SJSA1 (cell line): ENCODE measurements at regions not wholly inside any gene's neighbourhood (a gene's known extent, or its start where the extent isn't known, plus 50 kb on each side); places are given as distances from the start of the nearest gene placed in this dataset.
"Not testable (repeated sequence)": the region's sequence is repeated elsewhere in the genome, so short reads cannot be mapped to it uniquely, and the experiment has no call there.

Experiments used
- DNase-seq, 2 experiments: peaks; one replicate each; pipeline ENCODE4 v3.0.0-alpha.2; 2015 to 2020; ENCODE audit warnings: low spot score in 2 of 2, low read depth in 1 of 2
- H3K27ac ChIP-seq: fragments of 250-450 bp; sonication (Bioruptor Pico); 2 replicates; pipeline ENCODE4 v1.5.1; 2020; ENCODE audit warnings: mild to moderate bottlenecking, moderate library complexity
- H3K27me3 ChIP-seq: fragments of 250-450 bp; sonication (Bioruptor Pico); replicated peaks from 2 replicates; pipeline ENCODE4 v1.5.1; 2020; ENCODE audit warnings: mild to moderate bottlenecking, moderate library complexity
- H3K36me3 ChIP-seq: fragments of 250-450 bp; sonication (Bioruptor Pico); 2 replicates; pipeline ENCODE4 v1.5.1; 2020; ENCODE audit warnings: mild to moderate bottlenecking
- H3K4me1 ChIP-seq: fragments of 250-450 bp; sonication (Bioruptor Pico); replicated peaks from 2 replicates; pipeline ENCODE4 v1.6.1; 2021; ENCODE audit warnings: mild to moderate bottlenecking
- H3K4me3 ChIP-seq: fragments of 250-450 bp; sonication (Bioruptor Pico); 2 replicates; pipeline ENCODE4 v1.5.1; 2020; ENCODE audit warnings: mild to moderate bottlenecking
- H3K9me3 ChIP-seq: fragments of 250-450 bp; sonication (Bioruptor Pico); replicated peaks from 2 replicates; pipeline ENCODE4 v1.5.1; 2020; ENCODE audit warnings: mild to moderate bottlenecking

DNA sequence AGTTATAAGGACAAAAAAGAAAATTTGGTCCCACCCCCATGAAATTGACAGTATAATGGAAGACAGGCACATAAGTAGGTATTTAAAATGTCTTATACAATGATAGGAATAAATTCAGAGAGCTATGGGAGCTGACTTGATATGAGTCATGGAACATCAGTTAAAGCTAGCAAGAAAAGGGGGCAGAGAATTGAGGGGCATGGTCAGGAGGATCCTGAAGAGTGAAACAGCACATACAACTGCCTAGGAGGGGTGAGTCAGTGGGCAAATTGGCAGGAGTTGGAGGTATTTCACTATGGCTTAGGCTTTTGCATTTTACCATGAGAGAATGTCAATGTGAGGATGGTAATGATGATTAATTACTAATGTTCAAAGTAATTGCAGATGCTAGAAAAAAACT lies 95.4 kb upstream of the BANK1 start:
- Histone ChIP-seq H3K27ac (no peak overlapping the region), H3K4me3 (no peak overlapping the region), H3K4me1 (peaks cover 3% of the 10 kb centered on the region; the same call in 1 of the 2 replicates), H3K36me3 (no peaks in the 10 kb centered on the region), H3K9me3 (no peaks in the 10 kb centered on the region), H3K27me3 (no peaks in the 10 kb centered on the region)
- DNase-seq: no peak

DNA sequence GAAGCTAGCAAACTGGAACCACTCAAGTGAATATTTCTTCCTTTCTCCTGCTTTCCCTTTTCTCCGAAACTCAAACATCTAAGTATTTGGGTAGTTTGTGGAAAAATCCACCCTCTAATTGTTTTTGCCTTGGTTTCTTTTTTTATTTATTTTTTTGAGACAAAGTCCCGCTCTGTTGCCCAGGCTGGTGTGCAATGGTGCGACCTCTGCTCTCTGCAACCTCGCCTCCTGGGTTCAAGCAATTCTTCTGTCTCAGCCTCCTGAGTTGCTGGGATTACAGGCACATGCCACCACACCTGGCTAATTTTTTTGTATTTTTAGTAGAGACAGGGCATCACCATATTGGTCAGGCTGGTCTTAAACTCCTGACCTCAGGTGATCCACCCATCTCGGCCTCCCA lies 96.1 kb upstream of the BANK1 start:
- not testable (repeated sequence) for H3K4me3 ChIP-seq, DNase-seq, H3K4me1 ChIP-seq, H3K27ac ChIP-seq, H3K9me3 ChIP-seq, H3K27me3 ChIP-seq, H3K36me3 ChIP-seq

DNA sequence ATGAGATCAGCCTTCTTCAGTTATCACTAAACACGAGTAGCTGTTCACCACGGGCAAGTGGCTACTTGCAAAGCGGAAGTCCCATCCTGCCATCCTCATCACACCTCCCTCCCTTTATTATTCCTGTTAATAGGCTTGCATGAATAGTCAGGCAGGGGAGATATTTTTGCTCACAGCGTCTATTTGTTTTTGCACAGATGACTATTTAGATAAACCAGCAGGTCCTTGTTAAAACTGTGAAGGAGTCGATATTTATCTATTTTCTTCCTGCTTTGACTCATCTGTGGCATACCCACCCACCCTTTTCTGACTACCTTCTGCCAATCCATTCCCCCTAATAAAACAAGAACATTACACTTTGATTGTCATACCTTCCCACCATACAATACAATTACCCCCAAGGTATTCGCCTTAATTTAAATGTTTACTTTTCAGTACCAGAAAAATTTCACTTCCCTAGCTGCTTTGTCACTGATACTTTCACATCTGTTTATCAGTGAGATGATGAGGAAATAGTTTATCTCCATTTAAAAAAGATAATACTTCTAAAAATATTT lies 96.6 kb upstream of the BANK1 start:
- Histone ChIP-seq H3K4me3 (no peak overlapping the region), H3K9me3 (no peaks in the 10 kb centered on the region), H3K36me3 (no peaks in the 10 kb centered on the region), H3K27ac (no peak overlapping the region), H3K4me1 (peaks cover 3% of the 10 kb centered on the region; the same call in 1 of the 2 replicates), H3K27me3 (no peaks in the 10 kb centered on the region)
- DNase-seq: no peak

DNA sequence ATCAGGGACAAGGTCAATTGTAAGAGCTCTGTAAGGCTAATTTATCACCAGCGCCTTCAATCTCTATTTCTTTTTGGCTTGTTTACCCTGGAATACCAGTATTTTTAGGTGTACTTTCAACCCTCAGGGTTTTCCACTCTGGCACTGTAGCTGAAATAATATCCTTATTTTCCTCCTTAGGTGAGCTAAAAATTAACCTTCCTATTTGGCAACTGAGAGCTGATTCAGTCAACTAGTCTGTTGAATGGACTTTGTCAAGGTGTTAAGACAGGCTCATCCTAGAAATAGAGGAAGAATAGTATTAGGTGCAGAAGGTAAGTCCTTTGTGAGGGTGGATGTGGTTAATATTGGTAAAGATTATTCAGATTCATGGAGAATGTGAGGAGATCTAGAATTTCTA lies 101.3 kb upstream of the BANK1 start:
- Histone ChIP-seq H3K36me3 (no peaks in the 10 kb centered on the region), H3K4me3 (no peak overlapping the region), H3K27ac (no peak overlapping the region), H3K4me1 (peaks cover 3% of the 10 kb centered on the region; the same call in 1 of the 2 replicates), H3K9me3 (no peaks in the 10 kb centered on the region), H3K27me3 (no peaks in the 10 kb centered on the region)
- DNase-seq: no peak

DNA sequence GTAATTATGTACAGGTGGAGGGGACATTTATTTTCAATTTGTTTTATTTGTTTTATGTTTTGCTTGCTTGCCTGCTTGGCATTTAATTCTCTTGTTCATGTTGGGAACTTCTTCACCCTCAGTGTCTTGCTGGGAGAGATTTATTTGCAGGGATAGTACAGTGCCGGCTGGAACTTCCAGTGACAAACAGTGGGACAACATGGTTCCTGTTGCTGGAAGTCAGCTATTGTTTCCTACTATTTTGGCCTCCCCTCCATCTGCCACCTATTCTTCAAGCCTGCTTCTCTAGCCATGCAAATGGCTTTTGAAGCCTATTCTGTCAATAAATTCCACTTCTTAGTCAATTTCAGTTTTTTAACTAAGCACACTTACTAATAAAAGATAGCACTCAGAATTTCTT lies 105.4 kb upstream of the BANK1 start:
- no peak overlapping the region for H3K4me3 ChIP-seq
- H3K27ac ChIP-seq: no peak overlapping the region
- H3K4me1 ChIP-seq: no peaks in the 10 kb centered on the region
- no peak for DNase-seq
- no peaks in the 10 kb centered on the region for H3K27me3 ChIP-seq
- no peaks in the 10 kb centered on the region for H3K9me3 ChIP-seq
- no peaks in the 10 kb centered on the region for H3K36me3 ChIP-seq

DNA sequence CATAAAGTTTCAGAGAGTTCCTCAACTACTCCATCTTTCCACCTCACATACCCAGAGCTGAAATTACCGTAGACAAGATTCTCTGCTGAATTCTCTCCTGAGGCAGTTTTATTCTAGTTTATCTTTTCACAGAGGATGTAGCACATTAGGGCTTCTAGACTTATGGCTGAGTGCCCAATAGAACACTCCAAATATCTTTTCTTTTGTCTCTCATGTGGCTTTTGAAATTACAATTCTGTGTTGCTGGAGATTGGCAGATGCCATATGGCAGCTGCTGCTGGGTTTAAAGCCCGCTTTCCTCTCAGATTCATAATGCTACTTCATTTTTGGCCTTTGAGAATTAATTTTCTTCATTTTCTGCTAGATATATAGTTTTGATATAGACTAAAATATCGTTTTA lies 107.6 kb upstream of the BANK1 start:
- H3K36me3 ChIP-seq: no peaks in the 10 kb centered on the region
- H3K27me3 ChIP-seq: no peaks in the 10 kb centered on the region
- H3K4me1 ChIP-seq: 0 out of 2 replicates have a peak, but pooled peaks cover 3% of the 10 kb centered on the region
- no peaks in the 10 kb centered on the region for H3K9me3 ChIP-seq
- H3K4me3 ChIP-seq: no peak overlapping the region
- H3K27ac ChIP-seq: no peak overlapping the region
- no peak for DNase-seq

DNA sequence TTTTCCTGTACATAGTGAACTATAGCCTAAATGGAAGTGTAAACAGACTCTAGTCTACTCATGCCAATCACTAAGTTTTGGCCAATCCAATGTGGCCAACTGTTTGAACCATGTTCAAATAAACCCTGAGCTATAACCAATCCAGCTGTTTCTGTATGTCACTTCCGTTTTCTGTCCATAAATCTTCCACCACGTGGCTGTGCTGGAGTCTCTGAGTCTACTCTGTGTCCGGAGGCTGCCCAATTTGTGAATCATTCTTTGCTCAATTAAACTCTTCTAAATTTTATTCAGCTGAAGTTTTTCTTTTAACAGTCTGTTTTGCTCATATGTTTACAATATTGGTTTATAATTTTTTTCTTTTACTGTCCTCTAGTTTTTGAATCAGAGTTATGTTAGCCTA lies 112.3 kb upstream of the BANK1 start:
- Histone ChIP-seq H3K4me1 (0 out of 2 replicates have a peak, but pooled peaks cover 4% of the 10 kb centered on the region), H3K9me3 (no peaks in the 10 kb centered on the region), H3K27me3 (no peaks in the 10 kb centered on the region), H3K27ac (no peak overlapping the region), H3K36me3 (no peaks in the 10 kb centered on the region), H3K4me3 (no peak overlapping the region)
- no peak for DNase-seq

DNA sequence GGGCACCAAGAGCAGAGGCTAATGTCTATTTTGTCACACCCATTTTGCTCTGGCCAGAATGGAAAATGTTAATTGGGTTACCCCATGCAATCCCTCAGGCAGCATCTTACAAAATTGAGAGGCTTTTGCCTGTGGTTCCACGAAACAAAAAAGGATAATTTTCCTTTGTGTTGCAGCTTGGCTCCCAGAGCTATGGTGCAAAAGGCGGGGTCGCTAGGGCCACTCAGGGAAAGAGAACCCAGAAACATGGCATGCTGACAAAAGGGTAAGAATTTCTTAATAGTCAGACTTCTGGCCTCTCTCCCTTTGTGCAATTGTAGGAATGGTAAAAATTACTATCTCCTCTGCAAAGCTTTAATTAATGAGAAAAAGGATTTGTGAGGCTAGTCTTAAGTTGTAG lies 119.6 kb upstream of the BANK1 start:
- Histone ChIP-seq H3K36me3 (no peaks in the 10 kb centered on the region), H3K27ac (no peak overlapping the region), H3K4me3 (no peak overlapping the region), H3K4me1 (no peaks in the 10 kb centered on the region), H3K9me3 (no peaks in the 10 kb centered on the region), H3K27me3 (no peaks in the 10 kb centered on the region)
- DNase-seq: no peak

DNA sequence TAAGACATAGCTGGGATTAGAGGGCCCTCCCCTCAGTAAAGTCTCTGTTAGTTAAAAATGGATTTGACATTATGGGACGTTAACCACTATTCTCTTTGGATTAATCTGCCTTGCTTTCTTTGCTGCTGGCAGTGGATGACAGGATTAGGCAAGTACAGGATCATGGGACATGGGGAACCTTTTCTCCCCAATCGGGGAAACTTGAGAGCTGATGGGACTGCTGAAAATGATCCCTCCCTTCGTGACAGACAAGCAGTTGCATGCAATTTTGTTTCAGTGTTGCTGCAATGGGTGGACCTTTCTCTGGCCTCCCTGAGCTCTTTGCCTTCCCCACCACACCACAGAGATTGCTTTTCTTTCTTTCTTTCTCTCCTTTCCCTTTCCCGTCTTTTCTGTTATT lies 120.2 kb upstream of the BANK1 start:
- Histone ChIP-seq H3K4me1 (no peaks in the 10 kb centered on the region), H3K27me3 (no peaks in the 10 kb centered on the region), H3K4me3 (no peak overlapping the region), H3K9me3 (no peaks in the 10 kb centered on the region), H3K36me3 (no peaks in the 10 kb centered on the region), H3K27ac (no peak overlapping the region)
- no peak for DNase-seq

DNA sequence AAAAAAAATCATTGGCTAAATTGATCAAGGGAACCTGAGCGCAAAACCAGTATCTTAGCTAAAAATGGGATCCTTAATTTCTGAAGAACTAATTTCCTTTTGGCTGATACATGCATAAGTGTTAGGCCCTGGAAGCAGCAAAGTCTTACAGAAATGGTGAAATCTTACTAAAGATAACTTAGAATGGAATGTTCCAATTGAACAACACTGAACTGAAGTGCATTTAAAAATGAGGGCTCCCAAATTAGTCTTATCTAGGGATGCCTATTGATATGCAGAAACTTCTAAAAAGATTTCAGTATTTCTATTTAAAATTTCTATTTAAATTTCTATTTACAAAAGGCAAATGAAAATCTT lies 120.7 kb upstream of the BANK1 start:
- Histone ChIP-seq H3K27ac (no peak overlapping the region), H3K27me3 (no peaks in the 10 kb centered on the region), H3K36me3 (no peaks in the 10 kb centered on the region), H3K4me1 (no peaks in the 10 kb centered on the region), H3K4me3 (no peak overlapping the region), H3K9me3 (no peaks in the 10 kb centered on the region)
- DNase-seq: no peak

DNA sequence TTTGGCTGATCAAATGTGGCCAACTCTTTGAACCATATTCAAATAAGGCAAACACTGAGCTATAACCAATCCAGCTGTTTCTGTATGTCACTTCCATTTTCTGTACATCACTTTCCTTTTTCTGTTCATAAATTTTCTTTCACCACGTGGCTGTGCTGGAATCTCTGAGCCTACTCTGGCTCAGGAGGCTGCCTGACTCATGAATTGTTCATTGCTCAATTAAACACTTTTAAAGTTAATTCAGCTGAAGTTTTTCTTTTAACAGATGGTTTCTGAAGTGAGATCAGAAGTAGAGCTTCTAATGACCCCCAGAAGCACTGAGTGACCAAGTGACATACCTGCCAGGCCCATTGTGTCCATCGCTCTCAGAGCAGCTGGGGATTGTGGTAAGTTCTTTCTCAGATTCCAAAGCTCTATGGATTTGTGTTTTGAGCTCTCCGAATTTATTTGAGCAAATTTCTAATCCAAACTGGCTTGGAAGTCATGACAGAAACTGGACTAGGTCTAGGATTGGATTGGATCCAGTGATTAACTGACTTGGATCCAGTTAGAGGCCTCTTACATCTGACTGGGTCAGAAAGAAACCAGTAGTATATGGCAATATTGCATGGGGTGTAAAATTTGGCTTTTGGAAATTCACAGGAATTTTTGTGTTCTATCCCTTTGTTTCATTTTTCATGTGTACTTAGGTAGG lies 121.2 kb upstream of the BANK1 start:
- H3K27ac ChIP-seq: no peak overlapping the region
- DNase-seq: no peak
- H3K9me3 ChIP-seq: no peaks in the 10 kb centered on the region
- H3K36me3 ChIP-seq: no peaks in the 10 kb centered on the region
- H3K4me1 ChIP-seq: no peaks in the 10 kb centered on the region
- no peak overlapping the region for H3K4me3 ChIP-seq
- no peaks in the 10 kb centered on the region for H3K27me3 ChIP-seq

DNA sequence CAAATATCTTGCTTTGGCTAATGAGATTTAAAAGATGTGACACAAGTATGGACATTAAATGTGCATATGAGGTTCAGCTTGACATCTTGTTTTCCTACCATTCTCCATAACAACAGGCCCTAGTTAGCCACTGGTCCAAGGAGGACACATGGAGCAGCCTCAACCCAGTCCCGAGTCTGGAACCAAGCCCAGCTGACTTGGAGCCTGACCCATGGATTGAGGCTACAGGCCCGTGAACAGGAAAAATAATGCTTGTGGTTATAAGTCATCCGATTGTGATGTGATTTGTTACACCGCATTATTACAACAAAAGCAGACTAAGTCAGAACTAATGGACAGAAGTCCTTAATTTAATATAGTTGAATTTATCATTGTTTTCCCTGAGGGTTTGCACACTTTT lies 123.2 kb upstream of the BANK1 start:
- H3K9me3 ChIP-seq: no peaks in the 10 kb centered on the region
- H3K4me1 ChIP-seq: no peaks in the 10 kb centered on the region
- no peak overlapping the region for H3K27ac ChIP-seq
- H3K4me3 ChIP-seq: no peak overlapping the region
- H3K36me3 ChIP-seq: no peaks in the 10 kb centered on the region
- DNase-seq: no peak
- no peaks in the 10 kb centered on the region for H3K27me3 ChIP-seq

DNA sequence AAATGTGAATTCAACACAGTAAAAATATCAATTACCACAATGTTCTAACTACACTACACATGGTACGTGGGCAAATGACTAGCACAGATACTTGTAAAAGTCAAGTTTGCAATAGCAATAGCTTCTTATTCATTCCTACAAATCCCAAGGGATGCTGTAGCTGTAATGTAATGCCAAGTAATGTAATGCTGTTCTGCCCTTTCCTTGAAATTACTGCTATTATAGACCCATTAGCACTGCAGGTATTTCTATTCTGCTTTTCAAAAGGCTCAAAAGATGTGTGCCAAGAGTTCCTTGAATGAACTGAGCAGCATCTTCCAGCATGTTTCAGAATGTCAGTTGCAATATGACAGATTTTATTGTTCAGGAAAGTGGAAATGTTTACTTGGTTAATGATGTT lies 129.9 kb upstream of the BANK1 start:
- Histone ChIP-seq H3K4me1 (no peaks in the 10 kb centered on the region), H3K36me3 (no peaks in the 10 kb centered on the region), H3K4me3 (no peak overlapping the region), H3K27me3 (no peaks in the 10 kb centered on the region), H3K9me3 (no peaks in the 10 kb centered on the region), H3K27ac (no peak overlapping the region)
- no peak for DNase-seq

DNA sequence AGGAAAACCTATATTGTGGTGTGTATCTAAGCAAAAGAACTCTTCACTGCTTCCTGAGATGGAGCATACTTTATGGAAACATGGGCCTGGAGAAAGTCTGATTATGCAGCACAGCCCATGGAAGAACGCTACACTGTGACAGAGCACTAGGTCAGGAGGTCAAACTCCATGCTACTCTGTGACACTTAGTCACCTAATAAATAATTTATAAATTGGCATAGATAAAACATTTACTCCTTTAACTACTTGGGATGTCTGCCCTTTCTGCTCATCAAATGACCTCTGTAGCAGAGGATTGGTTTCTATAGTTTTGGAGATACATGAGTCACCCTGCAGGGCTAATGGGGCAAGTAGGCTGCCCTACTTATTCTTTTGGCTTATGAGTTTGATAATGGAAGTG lies 134.7 kb upstream of the BANK1 start:
- no peaks in the 10 kb centered on the region for H3K36me3 ChIP-seq
- no peaks in the 10 kb centered on the region for H3K4me1 ChIP-seq
- no peaks in the 10 kb centered on the region for H3K27me3 ChIP-seq
- no peaks in the 10 kb centered on the region for H3K9me3 ChIP-seq
- no peak for DNase-seq
- H3K4me3 ChIP-seq: no peak overlapping the region
- no peak overlapping the region for H3K27ac ChIP-seq

DNA sequence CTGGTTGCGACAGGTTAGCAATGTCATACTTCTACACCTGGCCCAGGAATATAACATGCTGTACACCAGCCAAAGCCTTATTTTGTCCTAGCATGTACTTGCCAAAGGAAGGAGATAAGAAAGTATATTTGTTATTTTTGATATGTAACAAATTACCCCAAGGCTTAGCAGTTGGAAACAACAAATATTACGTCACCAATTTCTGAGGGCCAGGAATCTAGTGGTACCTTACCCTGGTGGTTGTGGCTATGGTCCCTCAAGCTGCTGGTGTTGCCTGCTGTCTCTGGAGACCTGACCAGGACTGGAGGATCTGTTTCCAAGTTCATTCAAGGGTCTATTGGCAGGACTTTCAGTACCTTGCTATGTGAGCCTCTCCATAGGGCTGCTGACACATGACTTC lies 135.5 kb upstream of the BANK1 start:
- no peaks in the 10 kb centered on the region for H3K9me3 ChIP-seq
- no peaks in the 10 kb centered on the region for H3K36me3 ChIP-seq
- H3K4me1 ChIP-seq: no peaks in the 10 kb centered on the region
- no peak overlapping the region for H3K27ac ChIP-seq
- no peak for DNase-seq
- no peaks in the 10 kb centered on the region for H3K27me3 ChIP-seq
- H3K4me3 ChIP-seq: no peak overlapping the region
